Ramos (cell line): ENCODE measurements at regions not wholly inside any gene's neighbourhood (a gene's known extent, or its start where the extent isn't known, plus 50 kb on each side); places are given as distances from the start of the nearest gene placed in this dataset.

ENCODE experiments used
- in situ Hi-C: fragments of 300-500 bp; cut with MboI; formaldehyde crosslinking; loops from one replicate; pipeline ENCODE4 v1.14.3; 2022; ENCODE audit warnings: low sequenced_read_pairs; ENCODE audit not compliant: unreplicated experiment

- in situ Hi-C loops, result no loop called here
Measured at GRCh38 chr12:61757831-61758505, 502.2 kb upstream of the USP15 start.

GRCh38 chr12:61758661-61759060 is 501.5 kb upstream of the USP15 start:
- in situ Hi-C loops, result no loop called here

- in situ Hi-C loops, result no loop called here
Measured at GRCh38 chr12:61765926-61766325, 494.3 kb upstream of the USP15 start.

- in situ Hi-C loops, result no loop called here
Measured at GRCh38 chr12:61780435-61780834, 479.8 kb upstream of the USP15 start.

- in situ Hi-C loops, result no loop called here
Measured at GRCh38 chr12:61781021-61781581, 479.1 kb upstream of the USP15 start.

- in situ Hi-C loops, result no loop called here
Measured at GRCh38 chr12:61796846-61797245, 463.4 kb upstream of the USP15 start.

GRCh38 chr12:61797266-61797665 is 462.9 kb upstream of the USP15 start:
- in situ Hi-C loops, result no loop called here

- in situ Hi-C loops, result no loop called here
Measured at GRCh38 chr12:61798778-61799177, 461.4 kb upstream of the USP15 start.

GRCh38 chr12:61804301-61804700 is 455.9 kb upstream of the USP15 start:
- in situ Hi-C loops, result no loop called here

GRCh38 chr12:61808856-61809255 is 451.3 kb upstream of the USP15 start:
- in situ Hi-C loops, result no loop called here

GRCh38 chr12:61810486-61810885 is 449.7 kb upstream of the USP15 start:
- in situ Hi-C loops, result no loop called here

- in situ Hi-C loops, result no loop called here
Measured at GRCh38 chr12:61821381-61821780, 438.8 kb upstream of the USP15 start.

- in situ Hi-C loops, result no loop called here
Measured at GRCh38 chr12:61823102-61823501, 437.1 kb upstream of the USP15 start.

- in situ Hi-C loops, result no loop called here
Measured at GRCh38 chr12:61846765-61847164, 413.4 kb upstream of the USP15 start.

GRCh38 chr12:61848893-61849292 is 411.3 kb upstream of the USP15 start:
- in situ Hi-C loops, result no loop called here

GRCh38 chr12:61853945-61854344 is 406.3 kb upstream of the USP15 start:
- in situ Hi-C loops, result no loop called here

GRCh38 chr12:61854902-61855301 is 405.3 kb upstream of the USP15 start:
- in situ Hi-C loops, result no loop called here

GRCh38 chr12:61857968-61858367 is 402.2 kb upstream of the USP15 start:
- in situ Hi-C loops, result no loop called here

- in situ Hi-C loops, result no loop called here
Measured at GRCh38 chr12:61860451-61860850, 399.8 kb upstream of the USP15 start.

GRCh38 chr12:61862986-61863385 is 397.2 kb upstream of the USP15 start:
- in situ Hi-C loops, result no loop called here

- in situ Hi-C loops, result no loop called here
Measured at GRCh38 chr12:61863811-61864210, 396.4 kb upstream of the USP15 start.

- in situ Hi-C loops, result no loop called here
Measured at GRCh38 chr12:61869796-61870195, 390.4 kb upstream of the USP15 start.
